Activated CD4-positive, alpha-beta T cell treated with anti-CD3 and anti-CD28 coated beads for 48 hours (primary cell): ENCODE measurements at regions not wholly inside any gene's neighbourhood (a gene's known extent, or its start where the extent isn't known, plus 50 kb on each side); places are given as distances from the start of the nearest gene placed in this dataset.
"Not testable (repeated sequence)": the region's sequence is repeated elsewhere in the genome, so short reads cannot be mapped to it uniquely, and the experiment has no call there.

Experiments
- DNase-seq: peaks from one replicate; pipeline ENCODE4 v3.0.0-alpha.2; 2020

GRCh38 chr2:164014791-164015190 is 279.0 kb upstream of the FIGN start:
- DNase-seq, result no peak

- no peak for DNase-seq
Measured at GRCh38 chr2:164014068-164014731, 278.4 kb upstream of the FIGN start.

- no peak for DNase-seq
Measured at GRCh38 chr2:164012581-164012980, 276.8 kb upstream of the FIGN start.

- DNase-seq, result no peak
Measured at GRCh38 chr2:164009756-164010337, 274.0 kb upstream of the FIGN start.

- DNase-seq, result no peak
Measured at GRCh38 chr2:164008752-164009151, 272.9 kb upstream of the FIGN start.

- no peak for DNase-seq
Measured at GRCh38 chr2:164006704-164007103, 270.9 kb upstream of the FIGN start.

GRCh38 chr2:164000176-164000575 is 264.4 kb upstream of the FIGN start:
- no peak for DNase-seq

- no peak for DNase-seq
Measured at GRCh38 chr2:163997466-163997865, 261.7 kb upstream of the FIGN start.

GRCh38 chr2:163990541-163990940 is 254.7 kb upstream of the FIGN start:
- no peak for DNase-seq

- no peak for DNase-seq
Measured at GRCh38 chr2:163990101-163990500, 254.3 kb upstream of the FIGN start.

- DNase-seq, result no peak
Measured at GRCh38 chr2:163987175-163987940, 251.6 kb upstream of the FIGN start.

GRCh38 chr2:163984986-163985385 is 249.2 kb upstream of the FIGN start:
- no peak for DNase-seq

GRCh38 chr2:163983911-163984310 is 248.1 kb upstream of the FIGN start:
- no peak for DNase-seq

GRCh38 chr2:163982938-163983337 is 247.1 kb upstream of the FIGN start:
- DNase-seq, result no peak

- no peak for DNase-seq
Measured at GRCh38 chr2:163974766-163975165, 239.0 kb upstream of the FIGN start.

GRCh38 chr2:163970058-163970813 is 234.4 kb upstream of the FIGN start:
- no peak for DNase-seq

GRCh38 chr2:163964278-163964677 is 228.5 kb upstream of the FIGN start:
- not testable (repeated sequence) for DNase-seq

- no peak for DNase-seq
Measured at GRCh38 chr2:163953390-163953907, 217.6 kb upstream of the FIGN start.

- DNase-seq, result no peak
Measured at GRCh38 chr2:163951312-163951711, 215.5 kb upstream of the FIGN start.

- DNase-seq, result no peak
Measured at GRCh38 chr2:163949693-163950092, 213.9 kb upstream of the FIGN start.

- DNase-seq, result no peak
Measured at GRCh38 chr2:163944347-163944737, 208.5 kb upstream of the FIGN start.

- DNase-seq, result no peak
Measured at GRCh38 chr2:163943403-163944346, 207.9 kb upstream of the FIGN start.
